GM12878 (cell line): ENCODE measurements at regions not wholly inside any gene's neighbourhood (a gene's known extent, or its start where the extent isn't known, plus 50 kb on each side); places are given as distances from the start of the nearest gene placed in this dataset.

Source experiments
- ATAC-seq: fragments of 200-7000 bp; cut with Tn5 transposase; 3 replicates; pipeline ENCODE4 v1.9.1; 2020; ENCODE audit warnings: mild to moderate bottlenecking, moderate library complexity
- BruUV-seq: library from RNA; stranded (reverse); fragments of 400-500 nt; replicated peaks from 2 replicates; lab custom pipeline; 2021; lab: Mats Ljungman, UMichigan
- CTCF ChIA-PET: fragments of 300-600 bp; sonication (Branson Sonifier 250); formaldehyde crosslinking; extraction: SDS; loops from one replicate; lab custom pipeline; 2021; ENCODE audit warnings: inconsistent platforms; lab: Yijun Ruan, JAX
- POLR2A ChIA-PET: fragments of 350-600 bp; formaldehyde crosslinking; extraction: SDS; loops from one replicate; lab custom pipeline; 2021; ENCODE audit warnings: inconsistent platforms; lab: Charles Lee
- RAD21 ChIA-PET: fragments of 300-600 bp; sonication (Branson Sonifier 250); formaldehyde crosslinking; loops from one replicate; lab custom pipeline; 2023; ENCODE audit warnings: antibody characterized with exemption; ENCODE audit not compliant: unreplicated experiment; lab: Charles Lee
- SMC1A ChIA-PET: fragments of 300-600 bp; sonication (Branson Sonifier 250); formaldehyde crosslinking; loops from one replicate; lab custom pipeline; 2023; ENCODE audit not compliant: unreplicated experiment, uncharacterized antibody; lab: Charles Lee
- DNase-seq: peaks from one replicate; pipeline ENCODE4 v3.0.0-alpha.2; 2011; ENCODE audit warnings: low read depth, low spot score
- FAIRE-seq: peaks from 3 replicates; lab custom pipeline; 2011; peaks lifted over from hg19 to GRCh38; lab: Jason Lieb, UNC
- H2AFZ ChIP-seq: 2 replicates; pipeline ENCODE4 v1.6.0; 2011; ENCODE audit warnings: low read depth, low read length, control low read depth; ENCODE audit not compliant: control insufficient read depth
- H3K27ac ChIP-seq: 2 replicates; pipeline ENCODE4 v1.5.1; 2011; ENCODE audit warnings: control low read depth; ENCODE audit not compliant: control insufficient read depth, insufficient read depth
- H3K27me3 ChIP-seq, 2 experiments: replicated peaks in 1 of 2; 2 replicates each; pipeline versions ENCODE4 v1.6.0 to v1.6.1; 2011; ENCODE audit warnings: low read length in 1 of 2; ENCODE audit not compliant: control insufficient read depth in 2 of 2, insufficient read depth in 2 of 2
- H3K36me3 ChIP-seq, 2 experiments: 2 replicates each; pipeline ENCODE4 v1.5.1; 2011; ENCODE audit warnings: low read length in 1 of 2; ENCODE audit not compliant: control insufficient read depth in 2 of 2, insufficient read depth in 2 of 2
- H3K4me1 ChIP-seq: 2 replicates; pipeline ENCODE4 v1.6.1; 2011; ENCODE audit warnings: mild to moderate bottlenecking, low read length, moderate library complexity, mixed read lengths; ENCODE audit not compliant: control insufficient read depth, insufficient read depth
- H3K4me2 ChIP-seq: 2 replicates; pipeline ENCODE4 v1.6.0; 2011; ENCODE audit warnings: control low read depth; ENCODE audit not compliant: control insufficient read depth, insufficient read depth
- H3K4me3 ChIP-seq: fragments of 200-600 bp; sonication (generic); 2 replicates; pipeline ENCODE4 v1.5.1; 2016
- H3K79me2 ChIP-seq: 2 replicates; pipeline ENCODE4 v1.6.0; 2011; ENCODE audit warnings: low read length; ENCODE audit not compliant: control insufficient read depth, insufficient read depth
- H3K9ac ChIP-seq: 2 replicates; pipeline ENCODE4 v1.8.0; 2011; ENCODE audit warnings: low read length, control low read depth, mixed read lengths; ENCODE audit not compliant: control insufficient read depth, insufficient read depth
- H3K9me3 ChIP-seq: replicated peaks from 3 replicates; pipeline ENCODE4 v1.5.1; 2011; ENCODE audit warnings: mild to moderate bottlenecking, low read length; ENCODE audit not compliant: control insufficient read depth, insufficient read depth
- H4K20me1 ChIP-seq: 2 replicates; pipeline ENCODE4 v1.6.0; 2011; ENCODE audit not compliant: control insufficient read depth, insufficient read depth
- BCL11A ChIP-seq: IDR thresholded peaks from 2 replicates; pipeline ENCODE4 v1.6.1; 2011; ENCODE audit warnings: low read depth, low read length
- BHLHE40 ChIP-seq, 2 experiments: fragments of 450-650 bp in 1 of 2; IDR thresholded peaks; 2 replicates each; pipeline ENCODE4 v1.6.1; 2011 to 2017; ENCODE audit warnings: low read depth in 2 of 2, borderline replicate concordance in 1 of 2, improper control_type of control experiment in 1 of 2, low read length in 1 of 2, mild to moderate bottlenecking in 1 of 2
- CREM ChIP-seq: IDR thresholded peaks from 2 replicates; pipeline ENCODE4 v1.6.1; 2014; ENCODE audit warnings: antibody characterized with exemption, low read depth
- ETV6 ChIP-seq, 2 experiments: fragments of 450-650 bp in 1 of 2; IDR thresholded peaks in 1 of 2; conservative IDR thresholded peaks in 1 of 2; 2 replicates each; pipeline ENCODE4 v1.6.1; 2014; ENCODE audit warnings: antibody characterized with exemption in 1 of 2, borderline replicate concordance in 1 of 2, low read depth in 1 of 2, mild to moderate bottlenecking in 1 of 2, moderate library complexity in 1 of 2
- FOXK2 ChIP-seq: fragments of 450-650 bp; IDR thresholded peaks from 2 replicates; pipeline ENCODE4 v1.6.1; 2017; ENCODE audit warnings: mild to moderate bottlenecking, moderate library complexity
- GABPA ChIP-seq: IDR thresholded peaks from 2 replicates; pipeline ENCODE4 v1.6.1; 2014; ENCODE audit warnings: antibody characterized with exemption, low read depth, mild to moderate bottlenecking, inconsistent platforms
- IRF5 ChIP-seq: fragments of 450-650 bp; IDR thresholded peaks from 2 replicates; pipeline ENCODE4 v1.6.1; 2017; ENCODE audit warnings: borderline replicate concordance
- JUNB ChIP-seq: IDR thresholded peaks from 2 replicates; pipeline ENCODE4 v1.6.1; 2016; ENCODE audit warnings: antibody characterized with exemption, mild to moderate bottlenecking
- NBN ChIP-seq: fragments of 450-650 bp; IDR thresholded peaks from 2 replicates; pipeline ENCODE4 v1.6.1; 2016
- PAX5 ChIP-seq: IDR thresholded peaks from 2 replicates; pipeline ENCODE4 v1.6.1; 2011; ENCODE audit warnings: low read depth, low read length, borderline replicate concordance
- PRDM15 ChIP-seq: fragments of 450-650 bp; formaldehyde crosslinking; IDR thresholded peaks from 2 replicates; pipeline ENCODE4 v1.4.0; 2020; ENCODE audit warnings: mild to moderate bottlenecking, moderate library complexity
- RAD21 ChIP-seq: IDR thresholded peaks from 2 replicates; pipeline ENCODE4 v1.6.1; 2011; ENCODE audit warnings: mild to moderate bottlenecking, low read depth, low read length, moderate library complexity; ENCODE audit not compliant: insufficient read depth
- RELA ChIP-seq: fragments of 450-650 bp; IDR thresholded peaks from 2 replicates; pipeline ENCODE4 v1.8.0; 2014; ENCODE audit warnings: borderline replicate concordance; ENCODE audit not compliant: partially characterized antibody
- SIN3A ChIP-seq: IDR thresholded peaks from 2 replicates; pipeline ENCODE4 v1.6.1; 2012; ENCODE audit warnings: low read depth, low read length, improper control_type of control experiment
- SREBF2 ChIP-seq: IDR thresholded peaks from 2 replicates; pipeline ENCODE4 v1.6.1; 2012; ENCODE audit warnings: mild to moderate bottlenecking, low read length
- STAT1 ChIP-seq: fragments of 450-650 bp; conservative IDR thresholded peaks from 2 replicates; pipeline ENCODE4 v1.6.1; 2014; ENCODE audit warnings: antibody characterized with exemption, mild to moderate bottlenecking
- ZBTB11 ChIP-seq: fragments of 450-650 bp; formaldehyde crosslinking; IDR thresholded peaks from 2 replicates; pipeline ENCODE4 v1.5.0; 2022; ENCODE audit warnings: mild to moderate bottlenecking, missing genetic modification characterization
- ZSCAN29 ChIP-seq: fragments of 450-650 bp; IDR thresholded peaks from 2 replicates; pipeline ENCODE4 v1.6.1; 2017; ENCODE audit warnings: mild to moderate bottlenecking, moderate library complexity
- WGBS: methylation state at CpG from one replicate; pipeline ENCODE4 v1.1.6; 2016; ENCODE audit warnings: low lambda C conversion rate; ENCODE audit not compliant: insufficient replicate concordance, insufficient coverage; ENCODE audit errors: missing lambda C conversion rate; 5-methylcytosine and 5-hydroxymethylcytosine counted together
- in situ Hi-C: fragments of 300-500 bp; cut with MboI; formaldehyde crosslinking; loops from 9 replicates; pipeline ENCODE4 v1.14.3; 2018; ENCODE audit warnings: mixed read lengths
- intact Hi-C: fragments of 100-400 bp; cut with micrococcal nuclease; formaldehyde crosslinking; loops from one replicate; pipeline ENCODE4 v1.14.2; 2022; ENCODE audit not compliant: unreplicated experiment

- ChIA-PET CTCF (no interaction called here), SMC1A (no interaction called here), RAD21 (no interaction called here), POLR2A (no interaction called here)
- no TSS peak for BruUV-seq
- no peak overlapping the region for H3K27ac ChIP-seq
- intact Hi-C loops = no loop called here
- no peak overlapping the region for H3K4me2 ChIP-seq
- H3K79me2 ChIP-seq = no peaks in the 10 kb centered on the region
- no peak overlapping the region for H3K9ac ChIP-seq
- H4K20me1 ChIP-seq = no peaks in the 10 kb centered on the region
- no peaks in the 10 kb centered on the region for H3K36me3 ChIP-seq
- DNase-seq (no peak), ATAC-seq (no peak), FAIRE-seq (no peak)
- H2AFZ ChIP-seq = no peak overlapping the region
- H3K4me1 ChIP-seq = no peaks in the 10 kb centered on the region; the same call in 1 of the 2 replicates
- 36% methylated on average over 3 of the region's 3 CpGs for WGBS
- no peak overlapping the region for H3K4me3 ChIP-seq
- no peak for TF ChIP-seq FOXK2
- TF ChIP-seq ZSCAN29 = no peak
- TF ChIP-seq JUNB = no peak
- no peak for TF ChIP-seq IRF5
- TF ChIP-seq RAD21 = no peak
- TF ChIP-seq SREBF2 = no peak
- no peak for TF ChIP-seq ZBTB11 (CRISPR knock-in tag)
- no peak for TF ChIP-seq BCL11A
- no peak for TF ChIP-seq GABPA
- no peak for TF ChIP-seq CREM
- no peak for TF ChIP-seq PRDM15
- no peak for TF ChIP-seq PAX5
- no peak for TF ChIP-seq ETV6 (conservative IDR thresholded peaks at IDR 0.05 in 1 of 2, IDR thresholded peaks at IDR 0.05 in 1 of 2; ENCODE audit: borderline replicate concordance in 1 of 2, low read depth in 1 of 2)
- TF ChIP-seq SIN3A = no peak
- no peak for TF ChIP-seq RELA
- TF ChIP-seq STAT1 = no peak
- no peak for TF ChIP-seq NBN
- TF ChIP-seq BHLHE40 (IDR thresholded peaks at IDR 0.05; ENCODE audit: borderline replicate concordance in 1 of 2, low read depth in 2 of 2, low read length in 1 of 2) = no peak
- in situ Hi-C loops = no loop called here
- H3K9me3 ChIP-seq = no peaks in the 10 kb centered on the region; the same call in 2 of the 3 replicates
- H3K27me3 ChIP-seq = peaks cover 0 to 3% of the 10 kb centered on the region in 2 experiments; a peak in 1 of 4 replicates
Observed at GRCh38 chr6:163643866-163644265, 229.3 kb downstream of the QKI start.
